ENCODE measurements at regions not wholly inside any gene's neighbourhood (a gene's known extent, or its start where the extent isn't known, plus 50 kb on each side); places are given as distances from the start of the nearest gene placed in this dataset.

GRCh38 chr5:163105456-163105855, 331.9 kb upstream of the CCNG1 start:
- no peaks in the 10 kb centered on the region for H3K9me2 ChIP-seq (replicated peaks; ENCODE audit: insufficient read depth)
- no peak overlapping the region for H3K4me2 ChIP-seq
- no peaks in the 10 kb centered on the region for H3K4me1 ChIP-seq (ENCODE audit: insufficient read depth)
- no peak overlapping the region for H2AFZ ChIP-seq
- 61% methylated on average over 2 of the region's 2 CpGs for WGBS (ENCODE audit: low lambda C conversion rate, missing lambda C conversion rate)
- no peaks in the 10 kb centered on the region for H3K9me3 ChIP-seq (ENCODE audit: low read depth)
- DNase-seq (ENCODE audit: low spot score) = peak; percentile 6
- H3K4me3 ChIP-seq = no peak overlapping the region
- no peaks in the 10 kb centered on the region for H3K79me2 ChIP-seq
- no peaks in the 10 kb centered on the region for H4K20me1 ChIP-seq (ENCODE audit: insufficient read depth, poor library complexity, severe bottlenecking)
- TF ChIP-seq EZH2 (IDR thresholded peaks at IDR 0.05; ENCODE audit: borderline replicate concordance) (no peak), CTCF (IDR thresholded peaks at IDR 0.05; ENCODE audit: poor library complexity) (no peak), EZH2phosphoT487 (IDR thresholded peaks at IDR 0.05; ENCODE audit: low read depth, severe bottlenecking, unreplicated experiment) (no peak)
- no peaks in the 10 kb centered on the region for H3K36me3 ChIP-seq (replicated peaks; ENCODE audit: insufficient read depth, low read depth)
- H3K27ac ChIP-seq = no peak overlapping the region
- no peaks in the 10 kb centered on the region for H3K27me3 ChIP-seq

GRCh38 chr5:163106098-163106497, 331.3 kb upstream of the CCNG1 start:
- no peak overlapping the region for H3K4me2 ChIP-seq
- 87% methylated on average over 1 of the region's 1 CpG for WGBS (ENCODE audit: low lambda C conversion rate, missing lambda C conversion rate)
- H3K9me3 ChIP-seq (ENCODE audit: low read depth) = no peaks in the 10 kb centered on the region
- no peak overlapping the region for H2AFZ ChIP-seq
- H3K79me2 ChIP-seq = no peaks in the 10 kb centered on the region
- no peak overlapping the region for H3K27ac ChIP-seq
- no peaks in the 10 kb centered on the region for H3K4me1 ChIP-seq (ENCODE audit: insufficient read depth)
- TF ChIP-seq EZH2 (IDR thresholded peaks at IDR 0.05; ENCODE audit: borderline replicate concordance) = no peak
- no peak for TF ChIP-seq EZH2phosphoT487 (IDR thresholded peaks at IDR 0.05; ENCODE audit: low read depth, severe bottlenecking, unreplicated experiment)
- no peak for TF ChIP-seq CTCF (IDR thresholded peaks at IDR 0.05; ENCODE audit: poor library complexity)
- H3K36me3 ChIP-seq (replicated peaks; ENCODE audit: insufficient read depth, low read depth) = no peaks in the 10 kb centered on the region
- H4K20me1 ChIP-seq (ENCODE audit: insufficient read depth, poor library complexity, severe bottlenecking) = no peaks in the 10 kb centered on the region
- H3K4me3 ChIP-seq = no peak overlapping the region
- H3K9me2 ChIP-seq (replicated peaks; ENCODE audit: insufficient read depth) = no peaks in the 10 kb centered on the region
- no peak for DNase-seq (ENCODE audit: low spot score)
- H3K27me3 ChIP-seq = no peaks in the 10 kb centered on the region

- no peaks in the 10 kb centered on the region for H3K9me3 ChIP-seq (ENCODE audit: low read depth)
- 100% methylated on average over 1 of the region's 1 CpG for WGBS (ENCODE audit: low lambda C conversion rate, missing lambda C conversion rate)
These were observed 329.0 kb upstream of the CCNG1 start for GRCh38 chr5:163108351-163108750.

More at GRCh38 chr5:163108351-163108750, 329.0 kb upstream of the CCNG1 start:
- H2AFZ ChIP-seq = no peak overlapping the region
- no peak for DNase-seq (ENCODE audit: low spot score)
- no peaks in the 10 kb centered on the region for H3K79me2 ChIP-seq
- H3K4me1 ChIP-seq (ENCODE audit: insufficient read depth) = no peaks in the 10 kb centered on the region
- no peak overlapping the region for H3K4me3 ChIP-seq
- no peaks in the 10 kb centered on the region for H3K9me2 ChIP-seq (replicated peaks; ENCODE audit: insufficient read depth)
- TF ChIP-seq EZH2 (IDR thresholded peaks at IDR 0.05; ENCODE audit: borderline replicate concordance) (no peak), EZH2phosphoT487 (IDR thresholded peaks at IDR 0.05; ENCODE audit: low read depth, severe bottlenecking, unreplicated experiment) (no peak), CTCF (IDR thresholded peaks at IDR 0.05; ENCODE audit: poor library complexity) (no peak)
- no peak overlapping the region for H3K27ac ChIP-seq
- H3K36me3 ChIP-seq (replicated peaks; ENCODE audit: insufficient read depth, low read depth) = no peaks in the 10 kb centered on the region
- H4K20me1 ChIP-seq (ENCODE audit: insufficient read depth, poor library complexity, severe bottlenecking) = no peaks in the 10 kb centered on the region
- no peaks in the 10 kb centered on the region for H3K27me3 ChIP-seq
- no peak overlapping the region for H3K4me2 ChIP-seq
